SU-DHL-6 (cell line): ENCODE measurements at regions not wholly inside any gene's neighbourhood (a gene's known extent, or its start where the extent isn't known, plus 50 kb on each side); places are given as distances from the start of the nearest gene placed in this dataset.

Experiments
- EZH2phosphoT487 ChIP-seq: fragments of 200-600 bp; sonication (generic), shearing (Covaris generic); conservative IDR thresholded peaks from 2 replicates; pipeline ENCODE4 v1.6.1; 2018; ENCODE audit warnings: mild to moderate bottlenecking, antibody characterized with exemption, low read length, moderate library complexity, mixed read lengths
- TF ChIP-seq, protein P1 (sequence below): fragments of 200-600 bp; sonication (generic); IDR thresholded peaks from one replicate; pipeline ENCODE4 v1.5.1; 2017; ENCODE audit warnings: antibody characterized with exemption, mild to moderate bottlenecking, low read length, moderate library complexity; ENCODE audit not compliant: insufficient read depth, poor library complexity, severe bottlenecking

DNA sequence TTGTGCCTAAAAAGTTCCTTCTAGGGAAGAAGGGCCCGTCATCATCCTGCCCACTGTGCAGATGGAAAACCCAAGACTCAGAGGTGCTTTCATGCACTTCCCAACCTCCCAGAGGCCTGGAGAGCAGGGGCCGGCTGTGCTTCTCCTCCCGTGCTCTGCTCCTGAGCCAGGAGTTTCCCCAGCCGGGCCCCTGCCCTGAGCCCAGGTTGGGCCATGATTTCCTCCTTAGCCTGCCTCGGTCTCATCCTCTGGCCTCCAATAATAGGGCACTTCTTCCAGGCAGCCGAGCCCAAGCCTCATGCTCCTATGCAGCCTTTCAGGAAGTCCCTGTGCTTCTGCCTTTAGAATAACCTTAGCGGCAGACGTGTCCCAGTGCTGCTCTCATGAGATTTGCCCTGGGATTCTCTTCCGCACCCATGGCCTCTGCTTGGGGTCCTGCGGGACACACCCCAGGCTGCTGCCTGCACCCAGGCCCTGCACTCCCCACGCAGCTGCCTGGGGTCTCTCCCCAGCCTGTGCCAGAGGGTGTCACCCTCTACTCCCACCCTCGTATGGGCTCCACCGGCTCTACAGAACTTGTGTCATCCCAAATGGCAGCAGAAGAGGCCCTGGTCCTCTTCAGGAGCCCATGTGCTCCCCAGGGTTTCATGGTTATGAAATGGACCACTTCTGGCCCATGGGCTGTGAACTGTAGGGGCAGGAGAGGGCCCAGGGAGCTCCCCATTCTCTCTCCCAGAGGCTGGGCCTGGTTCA is 359.3 kb downstream of the ADGRD1 start:
- TF ChIP-seq, protein P1, sequence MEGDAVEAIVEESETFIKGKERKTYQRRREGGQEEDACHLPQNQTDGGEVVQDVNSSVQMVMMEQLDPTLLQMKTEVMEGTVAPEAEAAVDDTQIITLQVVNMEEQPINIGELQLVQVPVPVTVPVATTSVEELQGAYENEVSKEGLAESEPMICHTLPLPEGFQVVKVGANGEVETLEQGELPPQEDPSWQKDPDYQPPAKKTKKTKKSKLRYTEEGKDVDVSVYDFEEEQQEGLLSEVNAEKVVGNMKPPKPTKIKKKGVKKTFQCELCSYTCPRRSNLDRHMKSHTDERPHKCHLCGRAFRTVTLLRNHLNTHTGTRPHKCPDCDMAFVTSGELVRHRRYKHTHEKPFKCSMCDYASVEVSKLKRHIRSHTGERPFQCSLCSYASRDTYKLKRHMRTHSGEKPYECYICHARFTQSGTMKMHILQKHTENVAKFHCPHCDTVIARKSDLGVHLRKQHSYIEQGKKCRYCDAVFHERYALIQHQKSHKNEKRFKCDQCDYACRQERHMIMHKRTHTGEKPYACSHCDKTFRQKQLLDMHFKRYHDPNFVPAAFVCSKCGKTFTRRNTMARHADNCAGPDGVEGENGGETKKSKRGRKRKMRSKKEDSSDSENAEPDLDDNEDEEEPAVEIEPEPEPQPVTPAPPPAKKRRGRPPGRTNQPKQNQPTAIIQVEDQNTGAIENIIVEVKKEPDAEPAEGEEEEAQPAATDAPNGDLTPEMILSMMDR = no peak
- no peak for TF ChIP-seq EZH2phosphoT487
